Glomerular endothelial cell (primary cell): ENCODE measurements at regions not wholly inside any gene's neighbourhood (a gene's known extent, or its start where the extent isn't known, plus 50 kb on each side); places are given as distances from the start of the nearest gene placed in this dataset.
"Not testable (repeated sequence)": the region's sequence is repeated elsewhere in the genome, so short reads cannot be mapped to it uniquely, and the experiment has no call there.

Experiments used
- DNase-seq: peaks from one replicate; pipeline ENCODE4 v3.0.0-alpha.2; 2011; ENCODE audit warnings: low read depth, low spot score; ENCODE audit errors: extremely low read depth

DNA sequence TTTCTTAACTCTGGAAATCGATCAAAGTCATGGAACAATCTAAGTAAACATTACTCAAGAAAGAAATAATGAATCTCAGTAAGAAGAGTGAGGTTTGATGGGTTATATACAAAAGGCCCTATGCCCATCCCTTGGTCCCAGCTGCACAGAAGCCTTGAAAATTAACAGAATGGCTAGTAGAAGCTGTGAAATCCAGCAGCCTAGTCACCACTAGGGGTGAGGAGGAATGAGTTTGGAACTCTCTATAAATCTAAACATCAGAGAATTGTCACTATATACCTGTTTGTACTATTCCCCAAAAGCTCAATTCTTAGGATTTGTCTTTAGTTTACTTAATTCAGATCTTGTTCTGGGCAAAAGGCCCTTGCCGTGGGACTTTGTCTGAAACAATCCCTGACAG, 313.9 kb upstream of the GRID2 start:
- no peak for DNase-seq

DNA sequence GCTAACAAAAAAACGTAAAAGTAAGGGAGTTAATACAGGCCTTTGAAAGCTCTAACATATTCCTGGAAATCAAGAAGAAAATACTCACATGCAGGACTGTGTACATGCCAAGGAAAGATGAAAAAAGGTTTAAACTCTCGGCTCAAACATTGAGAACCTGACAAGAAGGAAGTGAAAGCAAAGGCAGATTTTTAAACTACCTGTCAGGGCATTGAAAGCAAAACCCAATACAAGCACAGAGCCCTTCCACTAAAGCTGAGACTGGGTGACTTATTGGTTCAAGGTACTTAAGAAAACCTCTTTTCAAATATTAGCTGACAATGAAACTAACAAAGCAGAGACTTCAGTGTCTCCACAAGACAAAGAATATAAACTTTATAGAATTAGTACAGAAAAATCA, 313.0 kb upstream of the GRID2 start:
- no peak for DNase-seq

GRCh38 chr4:91997045-91997444, 306.7 kb upstream of the GRID2 start:
- no peak for DNase-seq

DNA sequence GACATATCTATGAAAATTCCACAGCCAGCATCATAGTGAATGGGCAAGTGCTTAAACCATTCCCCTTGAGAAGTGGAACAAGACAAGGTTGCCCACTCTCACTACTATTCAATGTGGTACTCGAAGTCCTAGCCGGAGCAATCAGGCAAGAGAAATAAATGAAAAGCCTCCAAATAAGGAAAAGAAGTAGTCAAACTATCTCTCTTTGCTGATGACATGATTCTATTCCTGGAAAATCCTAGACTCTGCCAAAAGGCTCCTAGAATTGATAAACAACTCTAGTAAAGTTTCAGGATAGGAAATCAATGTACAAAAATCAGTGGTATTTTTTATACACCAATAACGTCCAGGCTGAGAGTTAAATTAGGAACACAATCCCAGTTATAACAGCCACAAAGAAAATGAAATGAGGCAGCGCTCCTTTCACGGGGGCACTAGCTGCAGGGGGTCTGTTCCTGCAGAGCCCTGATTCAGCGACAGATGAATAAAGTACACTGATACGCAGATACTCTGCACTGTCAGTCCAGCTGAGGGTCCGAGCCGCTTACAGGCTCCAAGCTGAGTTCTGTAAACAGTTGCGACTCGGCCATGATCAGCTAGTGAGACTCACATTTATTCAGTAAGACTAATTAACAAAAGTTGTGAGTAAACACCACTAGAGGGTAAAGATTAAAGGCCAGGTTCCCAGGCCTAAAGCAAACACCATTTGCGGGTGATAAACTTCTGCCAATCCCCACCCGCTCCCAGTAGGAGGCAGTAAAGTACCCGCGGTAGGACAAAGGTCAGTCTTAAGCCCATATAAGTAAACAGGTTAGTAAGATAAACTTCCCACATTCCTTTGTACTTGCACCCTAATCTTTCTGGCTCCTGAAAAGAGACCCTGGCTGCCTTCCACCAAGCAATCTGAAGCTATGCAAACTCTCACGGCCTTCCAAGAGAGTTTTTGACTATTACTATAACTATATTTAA, 290.6 kb upstream of the GRID2 start:
- no peak for DNase-seq

GRCh38 chr4:92014067-92014466, 289.7 kb upstream of the GRID2 start:
- DNase-seq: no peak

DNA sequence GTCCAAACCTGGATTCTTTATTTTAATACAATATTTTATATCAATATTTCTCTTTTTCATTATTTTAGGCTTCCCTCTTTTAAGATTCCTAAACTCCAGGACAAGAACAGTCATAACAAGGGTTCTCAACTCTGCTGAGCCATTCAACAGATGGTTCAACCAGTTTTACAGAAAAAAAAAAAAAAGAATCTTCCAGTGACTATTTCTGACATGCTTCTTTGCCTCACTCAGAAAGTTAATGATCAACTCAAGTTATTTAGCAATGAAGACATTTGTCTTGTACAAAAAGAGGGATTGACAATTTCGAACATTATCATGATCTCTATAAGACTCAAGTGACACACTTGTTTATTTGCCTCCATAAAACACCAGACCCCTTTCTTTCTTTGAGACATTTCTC, 282.6 kb upstream of the GRID2 start:
- no peak for DNase-seq

- DNase-seq: no peak
These were observed 282.0 kb upstream of the GRID2 start for GRCh38 chr4:92021788-92022187.

- DNase-seq: not testable (repeated sequence)
These were observed 274.9 kb upstream of the GRID2 start for GRCh38 chr4:92028830-92029229.

GRCh38 chr4:92031825-92032224, 271.9 kb upstream of the GRID2 start:
- DNase-seq: no peak

DNA sequence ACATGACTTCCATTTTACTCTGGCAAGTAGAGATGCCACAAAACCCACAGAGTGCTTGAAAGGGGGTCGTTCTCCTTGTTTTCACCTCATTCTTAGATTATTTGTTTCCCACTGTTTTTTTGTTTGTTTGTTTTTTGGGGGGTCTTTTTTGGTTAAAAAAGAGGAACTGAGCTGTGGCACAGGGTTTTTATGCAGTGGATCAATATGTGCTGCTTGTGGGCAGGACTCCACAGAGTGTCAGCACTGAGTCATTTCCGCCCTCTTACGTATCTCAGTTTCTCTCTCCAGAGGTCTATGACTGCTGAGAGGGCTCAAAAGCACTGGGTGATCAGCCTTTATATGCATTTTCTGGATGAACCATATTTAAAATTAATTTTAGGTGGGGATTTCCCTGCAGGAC, 268.1 kb upstream of the GRID2 start:
- DNase-seq: no peak

GRCh38 chr4:92045718-92046117, 258.0 kb upstream of the GRID2 start:
- no peak for DNase-seq

GRCh38 chr4:92047209-92047875, 256.4 kb upstream of the GRID2 start:
- DNase-seq: no peak

- DNase-seq: no peak
These were observed 252.9 kb upstream of the GRID2 start for GRCh38 chr4:92050875-92051274.

DNA sequence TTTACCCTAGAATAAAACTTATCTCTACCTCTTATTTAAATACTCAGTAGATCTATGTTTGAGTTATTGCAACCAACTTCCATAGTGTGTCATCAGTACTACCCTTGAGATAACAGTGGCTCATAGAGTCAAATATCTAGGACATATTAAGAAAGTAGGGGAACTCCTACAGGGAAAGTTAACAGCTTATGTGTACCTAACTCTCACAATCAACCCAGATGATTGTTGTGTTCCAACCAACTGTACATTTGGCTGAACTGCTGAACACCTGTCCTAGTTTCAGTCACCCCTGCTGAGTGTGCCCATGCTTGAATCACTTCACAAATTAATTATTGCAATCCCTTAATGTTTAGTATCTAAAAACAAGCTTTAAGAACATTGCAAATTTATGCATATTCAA, 244.2 kb upstream of the GRID2 start:
- DNase-seq: no peak

- no peak for DNase-seq
These were observed 243.4 kb upstream of the GRID2 start for GRCh38 chr4:92060333-92060732.

- no peak for DNase-seq
These were observed 239.2 kb upstream of the GRID2 start for GRCh38 chr4:92064574-92064973.

- no peak for DNase-seq
These were observed 237.3 kb upstream of the GRID2 start for GRCh38 chr4:92066485-92066884.

GRCh38 chr4:92071587-92071986, 232.2 kb upstream of the GRID2 start:
- DNase-seq: no peak

DNA sequence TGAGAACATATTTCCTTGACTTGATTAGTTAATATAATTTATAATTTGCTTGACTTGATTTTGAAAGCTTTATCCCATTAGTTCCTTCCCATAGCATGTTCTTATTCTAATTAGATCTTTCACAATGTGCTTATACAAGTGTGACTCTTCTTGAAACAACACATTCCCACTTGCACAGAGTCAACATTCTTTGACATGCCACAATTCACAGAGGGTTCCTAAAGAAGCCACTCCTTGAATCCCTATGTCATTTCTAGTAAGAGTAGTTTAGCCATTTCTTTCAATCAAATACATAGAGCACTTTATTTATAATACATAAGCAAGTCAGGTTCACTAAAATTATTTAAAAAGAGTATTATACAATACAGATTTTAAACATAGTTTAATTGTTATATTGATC, 228.9 kb upstream of the GRID2 start:
- DNase-seq: no peak

- DNase-seq: no peak
These were observed 212.9 kb upstream of the GRID2 start for GRCh38 chr4:92090887-92091286.

- DNase-seq: no peak
These were observed 212.4 kb upstream of the GRID2 start for GRCh38 chr4:92091335-92091734.

DNA sequence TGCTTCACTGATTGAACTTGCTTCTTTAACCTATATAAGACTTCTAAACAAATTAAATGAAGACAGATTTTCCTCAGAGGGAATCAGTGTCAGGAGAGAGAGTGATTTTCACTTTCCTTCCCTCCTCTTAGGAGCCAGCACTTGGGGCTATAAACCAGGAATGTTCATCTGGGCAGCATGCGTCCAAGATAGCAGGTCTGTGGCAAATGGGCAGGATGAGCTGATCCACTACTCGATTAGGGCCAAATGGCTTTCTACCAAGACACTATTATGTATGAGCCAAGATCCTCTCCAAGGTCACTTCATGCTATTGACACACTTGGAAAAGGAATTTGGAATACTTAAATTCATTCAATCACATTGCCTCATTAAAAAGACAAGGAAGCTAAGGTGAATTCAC, 203.9 kb upstream of the GRID2 start:
- no peak for DNase-seq
